ENCODE measurements at regions not wholly inside any gene's neighbourhood (a gene's known extent, or its start where the extent isn't known, plus 50 kb on each side); places are given as distances from the start of the nearest gene placed in this dataset.
A peak's percentile ranks its signal among the peaks of the same experiment; 100 is the strongest.
"Not testable (repeated sequence)": the region's sequence is repeated elsewhere in the genome, so short reads cannot be mapped to it uniquely, and the experiment has no call there.

- FAIRE-seq (no peak), DNase-seq (ENCODE audit: insufficient read length) (no peak)
- TF ChIP-seq POLR2A (IDR thresholded peaks at IDR 0.05; ENCODE audit: low read depth, low read length) (no peak), TAF1 (IDR thresholded peaks at IDR 0.05; ENCODE audit: borderline replicate concordance, low read depth, low read length) (no peak), POLR2AphosphoS5 (IDR thresholded peaks at IDR 0.05; ENCODE audit: low read depth, low read length) (no peak)
These were observed 74.0 kb upstream of the SNX9 start for GRCh38 chr6:157748839-157749571.

- not testable (repeated sequence) for FAIRE-seq; DNase-seq (ENCODE audit: insufficient read length)
These were observed 72.1 kb upstream of the SNX9 start for GRCh38 chr6:157750973-157751372.

- TF ChIP-seq POLR2A (IDR thresholded peaks at IDR 0.05; ENCODE audit: low read depth, low read length) (no peak), TAF1 (IDR thresholded peaks at IDR 0.05; ENCODE audit: borderline replicate concordance, low read depth, low read length) (no peak), POLR2AphosphoS5 (IDR thresholded peaks at IDR 0.05; ENCODE audit: low read depth, low read length) (no peak)
- FAIRE-seq (no peak), DNase-seq (ENCODE audit: insufficient read length) (no peak)
These were observed 71.4 kb upstream of the SNX9 start for GRCh38 chr6:157751547-157752200.

GRCh38 chr6:157752879-157753278 lies 70.2 kb upstream of the SNX9 start:
- not testable (repeated sequence) for DNase-seq (ENCODE audit: insufficient read length); FAIRE-seq

- no peak for DNase-seq (ENCODE audit: insufficient read length)
These were observed 69.8 kb upstream of the SNX9 start for GRCh38 chr6:157753291-157753690.

GRCh38 chr6:157753801-157754200 lies 69.2 kb upstream of the SNX9 start:
- not testable (repeated sequence) for DNase-seq (ENCODE audit: insufficient read length); FAIRE-seq

More at GRCh38 chr6:157753291-157753690, 69.8 kb upstream of the SNX9 start:
- TF ChIP-seq POLR2AphosphoS5 (IDR thresholded peaks at IDR 0.05; ENCODE audit: low read depth, low read length), result no peak
- TF ChIP-seq TAF1 (IDR thresholded peaks at IDR 0.05; ENCODE audit: borderline replicate concordance, low read depth, low read length), result no peak
- no peak for TF ChIP-seq POLR2A (IDR thresholded peaks at IDR 0.05; ENCODE audit: low read depth, low read length)
- no peak for FAIRE-seq

- no peak for TF ChIP-seq TAF1 (IDR thresholded peaks at IDR 0.05; ENCODE audit: borderline replicate concordance, low read depth, low read length)
- no peak for TF ChIP-seq POLR2AphosphoS5 (IDR thresholded peaks at IDR 0.05; ENCODE audit: low read depth, low read length)
- no peak for TF ChIP-seq POLR2A (IDR thresholded peaks at IDR 0.05; ENCODE audit: low read depth, low read length)
- DNase-seq (ENCODE audit: insufficient read length), result no peak
- FAIRE-seq, result no peak
These were observed 68.7 kb upstream of the SNX9 start for GRCh38 chr6:157754351-157754750.

- FAIRE-seq (no peak), DNase-seq (ENCODE audit: insufficient read length) (no peak)
- TF ChIP-seq TAF1 (IDR thresholded peaks at IDR 0.05; ENCODE audit: borderline replicate concordance, low read depth, low read length) (no peak), POLR2AphosphoS5 (IDR thresholded peaks at IDR 0.05; ENCODE audit: low read depth, low read length) (no peak)
These were observed 67.9 kb upstream of the SNX9 start for GRCh38 chr6:157755032-157755745.

GRCh38 chr6:157755746-157756411 lies 67.2 kb upstream of the SNX9 start:
- DNase-seq (ENCODE audit: insufficient read length) (no peak), FAIRE-seq (peak; percentile 63)
- no peak for TF ChIP-seq POLR2A (IDR thresholded peaks at IDR 0.05; ENCODE audit: low read depth, low read length)
- no peak for TF ChIP-seq POLR2AphosphoS5 (IDR thresholded peaks at IDR 0.05; ENCODE audit: low read depth, low read length)
- no peak for TF ChIP-seq TAF1 (IDR thresholded peaks at IDR 0.05; ENCODE audit: borderline replicate concordance, low read depth, low read length)

- FAIRE-seq, result peak; percentile 81
- no peak for DNase-seq (ENCODE audit: insufficient read length)
- TF ChIP-seq TAF1 (IDR thresholded peaks at IDR 0.05; ENCODE audit: borderline replicate concordance, low read depth, low read length) (no peak), POLR2AphosphoS5 (IDR thresholded peaks at IDR 0.05; ENCODE audit: low read depth, low read length) (no peak), POLR2A (IDR thresholded peaks at IDR 0.05; ENCODE audit: low read depth, low read length) (no peak)
These were observed 66.2 kb upstream of the SNX9 start for GRCh38 chr6:157756708-157757429.
